Sigmoid colon (tissue), 4 donors: ENCODE measurements at regions not wholly inside any gene's neighbourhood (a gene's known extent, or its start where the extent isn't known, plus 50 kb on each side); places are given as distances from the start of the nearest gene placed in this dataset.

Experiments used
- CTCF ChIP-seq, 4 experiments: fragments of 450-650 bp in 3 of 4; fragments of 200-600 bp in 1 of 4; IDR thresholded peaks; one replicate each; pipeline ENCODE4 v1.5.1; 2016 to 2019; ENCODE audit warnings: antibody characterized with exemption in 4 of 4, mild to moderate bottlenecking in 3 of 4, moderate library complexity in 2 of 4
- EP300 ChIP-seq, 4 donors: sonication (generic); formaldehyde crosslinking; IDR thresholded peaks; one replicate each; pipeline ENCODE4 v1.6.1; 2017; ENCODE audit warnings: antibody characterized with exemption in 4 of 4
- POLR2A ChIP-seq, 2 donors: fragments of 450-650 bp; IDR thresholded peaks; one replicate each; pipeline ENCODE4 v1.6.1; 2016; ENCODE audit warnings: antibody characterized with exemption in 2 of 2, mild to moderate bottlenecking in 2 of 2, moderate library complexity in 2 of 2

DNA sequence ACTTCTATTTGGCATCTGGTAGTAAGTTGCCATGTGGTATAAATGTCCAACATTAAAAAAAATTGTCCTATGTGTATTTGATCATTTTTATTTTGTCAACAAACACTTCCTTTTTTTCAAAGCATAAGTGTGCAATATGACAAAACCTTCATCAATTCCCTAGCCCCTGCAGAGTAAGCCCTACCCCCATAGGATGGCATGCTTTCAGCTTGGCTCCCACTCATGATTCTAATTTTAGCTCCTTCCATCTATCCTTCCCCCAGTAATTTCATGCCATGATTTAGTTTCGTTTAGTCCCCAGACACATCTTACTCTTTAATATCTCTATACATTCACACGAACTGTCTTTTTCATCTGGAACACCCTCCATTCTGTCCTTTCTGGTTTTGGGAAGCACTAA, 250.6 kb upstream of the RAG2 start:
- no peak for TF ChIP-seq CTCF (IDR thresholded peaks at IDR 0.05)
- TF ChIP-seq POLR2A (IDR thresholded peaks at IDR 0.05) = no peak
- no peak for TF ChIP-seq EP300 (IDR thresholded peaks at IDR 0.05)
